IMR-90 (cell line): ENCODE measurements at regions not wholly inside any gene's neighbourhood (a gene's known extent, or its start where the extent isn't known, plus 50 kb on each side); places are given as distances from the start of the nearest gene placed in this dataset.

Experiments used
- ATAC-seq: fragments of 200-7000 bp; cut with Tn5 transposase; 2 replicates; pipeline ENCODE4 v1.9.1; 2020; ENCODE audit warnings: low read depth, mild to moderate bottlenecking, moderate library complexity
- BruUV-seq: library from RNA; stranded (reverse); fragments of 400-500 nt; replicated peaks from 2 replicates; lab custom pipeline; 2021; lab: Mats Ljungman, UMichigan
- CTCF ChIA-PET: fragments of 300-600 bp; formaldehyde crosslinking; extraction: SDS; loops from one replicate; lab custom pipeline; 2021; ENCODE audit warnings: antibody characterized with exemption; lab: Yijun Ruan, JAX
- POLR2A ChIA-PET: fragments of 300-600 bp; sonication (Branson Sonifier 250); formaldehyde crosslinking; loops from one replicate; lab custom pipeline; 2022; ENCODE audit warnings: antibody characterized with exemption; ENCODE audit not compliant: unreplicated experiment; lab: Charles Lee
- DNase-seq: peaks from one replicate; pipeline ENCODE4 v3.0.0; 2013
- H2AFZ ChIP-seq: replicated peaks from 2 replicates; pipeline ENCODE3; 2013; ENCODE audit warnings: low read length, mild to moderate bottlenecking; ENCODE audit not compliant: poor library complexity
- H2AK5ac ChIP-seq: 2 replicates; pipeline ENCODE4 v1.6.1; 2013; ENCODE audit warnings: low read depth, low read length, inconsistent platforms
- H2AK9ac ChIP-seq: replicated peaks from 2 replicates; pipeline ENCODE3; 2013; ENCODE audit warnings: mild to moderate bottlenecking, low read depth, low read length, moderate library complexity; ENCODE audit not compliant: poor library complexity
- H2BK120ac ChIP-seq: 2 replicates; pipeline ENCODE4 v1.6.1; 2013; ENCODE audit warnings: low read depth, low read length, inconsistent platforms
- H2BK15ac ChIP-seq: 3 replicates; pipeline ENCODE4 v1.6.1; 2013; ENCODE audit warnings: low read depth, low read length, inconsistent platforms
- H2BK20ac ChIP-seq: 2 replicates; pipeline ENCODE4 v1.6.1; 2013; ENCODE audit warnings: low read depth, mild to moderate bottlenecking, inconsistent platforms, low read length, moderate library complexity
- H2BK5ac ChIP-seq: 2 replicates; pipeline ENCODE4 v1.6.1; 2013; ENCODE audit warnings: mild to moderate bottlenecking, low read depth, low read length, inconsistent platforms; ENCODE audit not compliant: poor library complexity, severe bottlenecking
- H3K14ac ChIP-seq: replicated peaks from 2 replicates; pipeline ENCODE4 v1.6.1; 2013; ENCODE audit warnings: low read depth, low read length, inconsistent platforms
- H3K18ac ChIP-seq: 2 replicates; pipeline ENCODE4 v1.6.1; 2013; ENCODE audit warnings: low read depth, low read length, control low read depth
- H3K23ac ChIP-seq: 2 replicates; pipeline ENCODE4 v1.6.1; 2013; ENCODE audit warnings: low read depth, low read length, inconsistent platforms
- H3K27ac ChIP-seq: 2 replicates; pipeline ENCODE4 v1.5.1; 2013; ENCODE audit warnings: mild to moderate bottlenecking, control low read depth, low read length; ENCODE audit not compliant: insufficient read depth
- H3K27me3 ChIP-seq: 2 replicates; pipeline ENCODE4 v1.6.1; 2013; ENCODE audit warnings: low read length; ENCODE audit not compliant: control insufficient read depth, insufficient read depth
- H3K36me3 ChIP-seq: 2 replicates; pipeline ENCODE4 v1.6.1; 2013; ENCODE audit warnings: low read length, mixed read lengths; ENCODE audit not compliant: control insufficient read depth, insufficient read depth
- H3K4ac ChIP-seq: 2 replicates; pipeline ENCODE4 v1.6.1; 2013; ENCODE audit warnings: low read depth, low read length, inconsistent platforms
- H3K4me1 ChIP-seq: 2 replicates; pipeline ENCODE4 v1.6.1; 2013; ENCODE audit warnings: low read length, mixed read lengths; ENCODE audit not compliant: control insufficient read depth, insufficient read depth
- H3K4me2 ChIP-seq: 2 replicates; pipeline ENCODE4 v1.6.1; 2013; ENCODE audit warnings: low read depth, mild to moderate bottlenecking, control low read depth, low read length, moderate library complexity
- H3K4me3 ChIP-seq: 2 replicates; pipeline ENCODE4 v1.5.1; 2013; ENCODE audit warnings: low read depth, mild to moderate bottlenecking, control low read depth, low read length, moderate library complexity; ENCODE audit not compliant: insufficient read depth
- H3K56ac ChIP-seq: 2 replicates; pipeline ENCODE4 v1.6.1; 2013; ENCODE audit warnings: low read length, inconsistent platforms; ENCODE audit not compliant: insufficient read depth; ENCODE audit errors: extremely low read depth
- H3K79me1 ChIP-seq, 2 experiments: 2 replicates each; pipeline ENCODE4 v1.6.1; 2013; ENCODE audit warnings: low read length in 2 of 2, inconsistent platforms in 1 of 2, low read depth in 1 of 2
- H3K9ac ChIP-seq: 2 replicates; pipeline ENCODE4 v1.6.1; 2013; ENCODE audit warnings: low read depth, low read length, control low read depth
- H3K9me1 ChIP-seq: 2 replicates; pipeline ENCODE4 v1.6.1; 2013; ENCODE audit warnings: low read length, inconsistent platforms; ENCODE audit not compliant: insufficient read depth
- H3K9me3 ChIP-seq: 2 replicates; pipeline ENCODE4 v1.6.1; 2013; ENCODE audit warnings: low read length; ENCODE audit not compliant: control insufficient read depth, insufficient read depth
- H4K20me1 ChIP-seq: 2 replicates; pipeline ENCODE4 v1.6.1; 2013; ENCODE audit warnings: low read length, inconsistent platforms; ENCODE audit not compliant: insufficient read depth
- H4K5ac ChIP-seq: 2 replicates; pipeline ENCODE4 v1.6.1; 2013; ENCODE audit warnings: mild to moderate bottlenecking, low read depth, low read length, control low read depth
- H4K8ac ChIP-seq, 2 experiments: 2 replicates each; pipeline ENCODE4 v1.6.1; 2013; ENCODE audit warnings: low read depth in 2 of 2, low read length in 2 of 2, control low read depth in 1 of 2, inconsistent platforms in 1 of 2
- H4K91ac ChIP-seq: 2 replicates; pipeline ENCODE4 v1.6.1; 2013; ENCODE audit warnings: low read depth, low read length, inconsistent platforms; ENCODE audit not compliant: insufficient read depth
- BHLHE40 ChIP-seq: fragments of 150-350 bp; IDR thresholded peaks from 2 replicates; pipeline ENCODE4 v1.6.1; 2016; ENCODE audit warnings: mild to moderate bottlenecking, low read depth, low read length
- CEBPB ChIP-seq: IDR thresholded peaks from 2 replicates; pipeline ENCODE4 v1.6.1; 2012; ENCODE audit warnings: low read depth, low read length, improper control_type of control experiment
- ELK1 ChIP-seq: fragments of 150-350 bp; IDR thresholded peaks from 2 replicates; pipeline ENCODE4 v1.6.1; 2016; ENCODE audit warnings: low read depth, mild to moderate bottlenecking, low read length, moderate library complexity, borderline replicate concordance
- MAFK ChIP-seq: IDR thresholded peaks from 2 replicates; pipeline ENCODE4 v1.6.1; 2012; ENCODE audit warnings: low read depth, low read length, improper control_type of control experiment
- RAD21 ChIP-seq: IDR thresholded peaks from 2 replicates; pipeline ENCODE4 v1.6.1; 2012; ENCODE audit warnings: low read length, improper control_type of control experiment
- RCOR1 ChIP-seq: IDR thresholded peaks from 2 replicates; pipeline ENCODE4 v1.6.1; 2012; ENCODE audit warnings: mild to moderate bottlenecking, low read length, improper control_type of control experiment; ENCODE audit not compliant: insufficient replicate concordance
- SMC3 ChIP-seq: fragments of 150-350 bp; IDR thresholded peaks from 2 replicates; pipeline ENCODE4 v1.6.1; 2016; ENCODE audit warnings: low read depth, mild to moderate bottlenecking, antibody characterized with exemption, low read length, moderate library complexity
- USF2 ChIP-seq: fragments of 150-350 bp; IDR thresholded peaks from 2 replicates; pipeline ENCODE4 v1.6.1; 2017; ENCODE audit warnings: mild to moderate bottlenecking, antibody characterized with exemption, low read length, low read depth
- WGBS, 2 experiments: methylation state at CpG; one replicate each; pipeline versions ENCODE4 v1.1.5 to v1.1.7; 2013; ENCODE audit warnings: missing lambda C conversion rate in 2 of 2; ENCODE audit not compliant: insufficient read length in 1 of 2; ENCODE audit errors: extremely low coverage in 2 of 2; 5-methylcytosine and 5-hydroxymethylcytosine counted together
- dilution Hi-C: fragments of 300-500 bp; cut with HindIII; formaldehyde crosslinking; loops from one replicate; pipeline ENCODE4 v1.14.3; 2018; ENCODE audit warnings: low sequenced_read_pairs; ENCODE audit not compliant: unreplicated experiment
- in situ Hi-C: fragments of 300-500 bp; cut with MboI; formaldehyde crosslinking; loops from 3 replicates; pipeline ENCODE4 v1.14.3; 2019; ENCODE audit warnings: low sequenced_read_pairs, inconsistent platforms, mixed read lengths
- intact Hi-C: fragments of 100-400 bp; cut with micrococcal nuclease; formaldehyde crosslinking; loops from 2 replicates; pipeline ENCODE4 v1.10.0; 2022

GRCh38 chr4:30867427-30867826 is 147.3 kb downstream of the PCDH7 start:
- peak overlapping the region; percentile 37; the same call in 1 of the 2 replicates for H3K27ac ChIP-seq
- H3K4me2 ChIP-seq = no peak overlapping the region
- no peak overlapping the region for H3K9ac ChIP-seq
- no peak overlapping the region for H2AFZ ChIP-seq
- ATAC-seq (no peak), DNase-seq (no peak)
- peak overlapping the region; percentile 61; the same call in 1 of the 2 replicates for H3K4ac ChIP-seq
- H3K14ac ChIP-seq = no peak overlapping the region
- no peaks in the 10 kb centered on the region for H3K9me1 ChIP-seq
- 100% methylated on average over 1 of the region's 3 CpGs; no CpG with 5 or more reads in 1 of the 2 experiments for WGBS, 2 experiments
- H3K27me3 ChIP-seq = no peaks in the 10 kb centered on the region
- H3K36me3 ChIP-seq = no peaks in the 10 kb centered on the region
- H3K23ac ChIP-seq = no peak overlapping the region
- H2BK20ac ChIP-seq = no peak overlapping the region
- peak overlapping the region; percentile 5 for H2BK5ac ChIP-seq
- no peaks in the 10 kb centered on the region for H4K20me1 ChIP-seq
- H2AK5ac ChIP-seq = 0 out of 2 replicates have a peak overlapping the region, but pooled peaks have one; percentile 53
- H3K4me3 ChIP-seq = no peak overlapping the region
- in situ Hi-C loops (no loop called here), dilution Hi-C loops (no loop called here), intact Hi-C loops (loop anchor here (5.0 kb wide), 1 partner anchor 145 kb away; the partner anchor contains the start of gene PCDH7)
- TF ChIP-seq USF2 (no peak), BHLHE40 (no peak), CEBPB (no peak), RAD21 (no peak), MAFK (no peak), SMC3 (no peak), ELK1 (no peak), RCOR1 (no peak)
- peak overlapping the region; percentile 6; the same call in 1 of the 2 replicates for H3K18ac ChIP-seq
- H3K4me1 ChIP-seq = peaks cover 10% of the 10 kb centered on the region
- CTCF ChIA-PET = interaction anchor here (0.6 to 1.6 kb wide), 2 partner anchors 14 kb away, joined by 3 to 4 read pairs; no protein-coding TSS in a partner anchor
- H3K56ac ChIP-seq = no peak overlapping the region
- peak overlapping the region in 1 of 2 experiments; percentile 61; a peak in 1 of 4 replicates for H4K8ac ChIP-seq
- no TSS peak for BruUV-seq
- H3K79me1 ChIP-seq = no peaks in the 10 kb centered on the region; a peak in 1 of 4 replicates
- no peak overlapping the region for H4K5ac ChIP-seq
- POLR2A ChIA-PET = no interaction called here
- H4K91ac ChIP-seq = no peak overlapping the region
- peak overlapping the region; percentile 16; the same call in 1 of the 2 replicates for H2BK120ac ChIP-seq
- no peak overlapping the region for H2AK9ac ChIP-seq
- H3K9me3 ChIP-seq = no peaks in the 10 kb centered on the region
- H2BK15ac ChIP-seq = no peak overlapping the region
